WTC11 (cell line): ENCODE measurements at regions not wholly inside any gene's neighbourhood (a gene's known extent, or its start where the extent isn't known, plus 50 kb on each side); places are given as distances from the start of the nearest gene placed in this dataset.

ENCODE experiments used
- ATAC-seq: fragments of 200-7000 bp; cut with Tn5 transposase; 2 replicates; pipeline ENCODE4 v1.10.0; 2021; ENCODE audit warnings: mild to moderate bottlenecking, moderate library complexity
- CTCF ChIA-PET: fragments of 300-600 bp; sonication (Branson Sonifier 250); formaldehyde crosslinking; loops from one replicate; lab custom pipeline; 2021; ENCODE audit warnings: antibody characterized with exemption; lab: Charles Lee
- POLR2A ChIA-PET: fragments of 350-600 bp; sonication (Branson Sonifier 250); formaldehyde crosslinking; loops from one replicate; lab custom pipeline; 2021; ENCODE audit warnings: antibody characterized with exemption; lab: Charles Lee
- DNase-seq: peaks from one replicate; pipeline ENCODE4 v3.0.0; 2021; ENCODE audit warnings: low spot score
- H3K27ac Mint-ChIP-seq: 2 replicates; pipeline ENCODE4 v1.8.0; 2021; ENCODE audit warnings: mixed read lengths
- H3K27me3 Mint-ChIP-seq: 2 replicates; pipeline ENCODE4 v1.8.0; 2021; ENCODE audit warnings: low read depth, mild to moderate bottlenecking, moderate library complexity, mixed read lengths
- H3K36me3 Mint-ChIP-seq: 2 replicates; pipeline ENCODE4 v1.8.0; 2021; ENCODE audit warnings: mixed read lengths
- H3K4me1 Mint-ChIP-seq: 2 replicates; pipeline ENCODE4 v1.8.0; 2022; ENCODE audit warnings: mixed read lengths
- H3K4me3 Mint-ChIP-seq: 2 replicates; pipeline ENCODE4 v1.8.0; 2021; ENCODE audit warnings: mild to moderate bottlenecking, moderate library complexity, mixed read lengths
- H3K9me3 Mint-ChIP-seq: 2 replicates; pipeline ENCODE4 v1.8.0; 2021; ENCODE audit warnings: mixed read lengths
- ATF1 ChIP-seq: sonication (generic); formaldehyde crosslinking; IDR thresholded peaks from 2 replicates; pipeline ENCODE4 v1.8.1; 2023; ENCODE audit warnings: mild to moderate bottlenecking, moderate library complexity, missing genetic modification reagents
- CREM ChIP-seq: sonication (generic); formaldehyde crosslinking; IDR thresholded peaks from 2 replicates; pipeline ENCODE4 v1.8.1; 2022; ENCODE audit warnings: mild to moderate bottlenecking, missing genetic modification reagents, moderate library complexity
- E2F1 ChIP-seq: sonication (generic); formaldehyde crosslinking; IDR thresholded peaks from 2 replicates; pipeline ENCODE4 v1.8.0; 2022; ENCODE audit warnings: mild to moderate bottlenecking, missing genetic modification reagents
- ELF4 ChIP-seq: sonication (generic); formaldehyde crosslinking; IDR thresholded peaks from 2 replicates; pipeline ENCODE4 v1.8.1; 2022; ENCODE audit warnings: low read depth, mild to moderate bottlenecking, moderate library complexity, missing genetic modification reagents
- FOXK1 ChIP-seq: sonication (generic); formaldehyde crosslinking; IDR thresholded peaks from 2 replicates; pipeline ENCODE4 v1.8.0; 2022; ENCODE audit warnings: mild to moderate bottlenecking, moderate library complexity, missing genetic modification reagents
- GABPB1 ChIP-seq: sonication (generic); formaldehyde crosslinking; IDR thresholded peaks from 2 replicates; pipeline ENCODE4 v1.8.1; 2023; ENCODE audit warnings: mild to moderate bottlenecking, missing genetic modification reagents
- IRF1 ChIP-seq: sonication (generic); formaldehyde crosslinking; IDR thresholded peaks from 2 replicates; pipeline ENCODE4 v1.8.0; 2023; ENCODE audit warnings: missing genetic modification reagents
- NR1H2 ChIP-seq: sonication (generic); formaldehyde crosslinking; IDR thresholded peaks from 2 replicates; pipeline ENCODE4 v1.9.0; 2021; ENCODE audit warnings: mild to moderate bottlenecking, moderate library complexity, missing genetic modification reagents
- PREB ChIP-seq: sonication (generic); formaldehyde crosslinking; IDR thresholded peaks from 2 replicates; pipeline ENCODE4 v1.8.1; 2022; ENCODE audit warnings: mild to moderate bottlenecking, missing genetic modification reagents, moderate library complexity, borderline replicate concordance
- ZNF219 ChIP-seq: sonication (generic); formaldehyde crosslinking; IDR thresholded peaks from 2 replicates; pipeline ENCODE4 v1.8.0; 2023; ENCODE audit warnings: missing genetic modification reagents, mild to moderate bottlenecking, borderline replicate concordance
- ZNF281 ChIP-seq: sonication (generic); formaldehyde crosslinking; IDR thresholded peaks from 2 replicates; pipeline ENCODE4 v1.8.0; 2023; ENCODE audit warnings: mild to moderate bottlenecking, missing genetic modification reagents
- ZNF396 ChIP-seq: fragments of 250-450 bp; sonication (Bioruptor Pico); IDR thresholded peaks from 2 replicates; pipeline ENCODE4 v1.8.0; 2021; ENCODE audit warnings: mild to moderate bottlenecking, moderate library complexity, borderline replicate concordance
- ZNF423 ChIP-seq: fragments of 250-450 bp; sonication (Bioruptor Pico); IDR thresholded peaks from 2 replicates; pipeline ENCODE4 v2.1.2; 2022; ENCODE audit warnings: mild to moderate bottlenecking, moderate library complexity
- ZNF532 ChIP-seq: fragments of 250-450 bp; sonication (Bioruptor Pico); IDR thresholded peaks from 2 replicates; pipeline ENCODE4 v1.9.0; 2021; ENCODE audit warnings: mild to moderate bottlenecking, borderline replicate concordance
- TF ChIP-seq, protein P1 (sequence below): sonication (generic); formaldehyde crosslinking; IDR thresholded peaks from 2 replicates; pipeline ENCODE4 v1.8.0; 2022; ENCODE audit warnings: mild to moderate bottlenecking, missing genetic modification reagents
- TF ChIP-seq, protein P2 (sequence below): fragments of 250-450 bp; sonication (Bioruptor Pico); IDR thresholded peaks from 2 replicates; pipeline ENCODE4 v1.8.0; 2021; ENCODE audit warnings: mild to moderate bottlenecking
- TF ChIP-seq, protein P3 (sequence below): sonication (generic); formaldehyde crosslinking; IDR thresholded peaks from 2 replicates; pipeline ENCODE4 v1.8.1; 2023; ENCODE audit warnings: mild to moderate bottlenecking, missing genetic modification reagents, borderline replicate concordance

DNA sequence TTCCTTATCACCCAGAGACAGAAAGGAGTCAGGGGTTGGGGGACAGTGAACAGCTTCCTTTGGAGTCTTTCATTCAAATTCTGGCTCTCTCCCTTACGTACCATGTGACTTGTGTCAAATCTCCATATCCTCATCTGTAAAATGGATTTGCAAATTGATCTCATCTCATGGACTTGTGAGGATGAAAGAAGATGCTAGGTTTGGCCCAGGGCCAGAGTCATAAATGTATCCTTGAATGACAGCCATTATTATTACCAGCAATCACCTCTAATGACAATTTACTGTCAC, 67.8 kb upstream of the POLG start:
- CTCF ChIA-PET = interaction anchor here (0.8 kb wide), 1 partner anchor 89 kb away, joined by 3 read pairs; no protein-coding TSS in a partner anchor
- Mint-ChIP-seq H3K9me3 (no peaks in the 10 kb centered on the region), H3K4me1 (peaks cover 30% of the 10 kb centered on the region), H3K4me3 (no peak overlapping the region), H3K36me3 (no peaks in the 10 kb centered on the region), H3K27ac (no peak overlapping the region), H3K27me3 (peaks cover 99% of the 10 kb centered on the region)
- ATAC-seq = no peak
- POLR2A ChIA-PET = no interaction called here
- TF ChIP-seq ELF4 = no peak
- no peak for TF ChIP-seq IRF1
- no peak for TF ChIP-seq CREM (CRISPR knock-in tag)
- TF ChIP-seq ATF1 (CRISPR knock-in tag) = no peak
- no peak for TF ChIP-seq ZNF532 (CRISPR knock-in tag)
- DNase-seq = no peak

DNA sequence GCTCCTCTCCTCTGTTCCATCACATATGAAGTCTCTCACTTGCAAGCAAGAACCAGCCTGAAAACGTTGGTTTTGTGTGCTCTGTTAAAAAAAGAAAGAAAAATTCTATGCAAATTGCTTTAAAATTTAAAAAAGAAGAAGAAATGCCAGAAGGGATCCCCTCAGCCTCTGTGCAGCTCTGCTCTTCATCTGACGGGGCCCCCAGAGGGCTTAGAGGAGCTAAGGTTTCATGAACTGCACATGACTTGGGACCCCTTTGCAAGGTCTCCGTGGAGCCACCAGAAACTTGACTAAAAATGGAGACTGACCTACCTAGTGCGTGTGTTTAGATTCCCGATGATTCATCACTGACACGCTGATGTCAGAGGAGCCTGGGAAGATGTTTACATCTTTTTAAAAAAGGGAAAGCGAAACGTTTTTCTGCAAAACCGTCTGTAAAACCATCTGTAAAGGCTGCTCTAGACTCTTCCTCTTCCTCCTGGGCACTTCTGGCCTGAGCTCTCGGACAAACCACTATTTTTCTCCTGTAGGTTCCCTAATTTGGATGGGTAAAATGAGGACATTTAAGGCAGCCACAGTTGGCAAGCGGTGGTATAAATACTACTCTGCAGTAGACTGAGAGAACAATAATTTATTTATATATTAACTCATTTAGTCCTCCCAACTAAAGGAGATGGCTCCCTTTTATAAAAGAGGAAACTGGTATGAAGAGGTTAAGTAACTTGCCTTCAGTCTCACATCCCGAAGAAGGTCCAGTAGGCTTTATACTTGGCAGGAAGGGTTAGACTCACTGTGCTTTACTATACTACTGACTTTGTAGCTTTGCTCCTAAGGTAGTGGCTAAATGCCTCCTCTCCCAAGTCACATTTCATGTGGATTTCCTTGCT, 67.2 kb upstream of the POLG start:
- Mint-ChIP-seq H3K27ac (no peak overlapping the region), H3K4me3 (no peak overlapping the region), H3K9me3 (no peaks in the 10 kb centered on the region), H3K4me1 (peaks cover 33% of the 10 kb centered on the region), H3K27me3 (peaks cover 99% of the 10 kb centered on the region), H3K36me3 (no peaks in the 10 kb centered on the region)
- DNase-seq (no peak), ATAC-seq (no peak)
- ChIA-PET POLR2A (no interaction called here), CTCF (interaction anchor here (0.8 to 1.3 kb wide), 2 partner anchors 15 to 90 kb away, joined by 3 to 4 read pairs; no protein-coding TSS in a partner anchor)
- no peak for TF ChIP-seq PREB (CRISPR knock-in tag)
- no peak for TF ChIP-seq ZNF423 (CRISPR knock-in tag)
- TF ChIP-seq, protein P1, sequence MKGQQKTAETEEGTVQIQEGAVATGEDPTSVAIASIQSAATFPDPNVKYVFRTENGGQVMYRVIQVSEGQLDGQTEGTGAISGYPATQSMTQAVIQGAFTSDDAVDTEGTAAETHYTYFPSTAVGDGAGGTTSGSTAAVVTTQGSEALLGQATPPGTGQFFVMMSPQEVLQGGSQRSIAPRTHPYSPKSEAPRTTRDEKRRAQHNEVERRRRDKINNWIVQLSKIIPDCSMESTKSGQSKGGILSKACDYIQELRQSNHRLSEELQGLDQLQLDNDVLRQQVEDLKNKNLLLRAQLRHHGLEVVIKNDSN (CRISPR knock-in tag) = no peak
- TF ChIP-seq, protein P2, sequence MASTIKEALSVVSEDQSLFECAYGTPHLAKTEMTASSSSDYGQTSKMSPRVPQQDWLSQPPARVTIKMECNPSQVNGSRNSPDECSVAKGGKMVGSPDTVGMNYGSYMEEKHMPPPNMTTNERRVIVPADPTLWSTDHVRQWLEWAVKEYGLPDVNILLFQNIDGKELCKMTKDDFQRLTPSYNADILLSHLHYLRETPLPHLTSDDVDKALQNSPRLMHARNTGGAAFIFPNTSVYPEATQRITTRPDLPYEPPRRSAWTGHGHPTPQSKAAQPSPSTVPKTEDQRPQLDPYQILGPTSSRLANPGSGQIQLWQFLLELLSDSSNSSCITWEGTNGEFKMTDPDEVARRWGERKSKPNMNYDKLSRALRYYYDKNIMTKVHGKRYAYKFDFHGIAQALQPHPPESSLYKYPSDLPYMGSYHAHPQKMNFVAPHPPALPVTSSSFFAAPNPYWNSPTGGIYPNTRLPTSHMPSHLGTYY (CRISPR knock-in tag) = no peak
- TF ChIP-seq, protein P3, sequence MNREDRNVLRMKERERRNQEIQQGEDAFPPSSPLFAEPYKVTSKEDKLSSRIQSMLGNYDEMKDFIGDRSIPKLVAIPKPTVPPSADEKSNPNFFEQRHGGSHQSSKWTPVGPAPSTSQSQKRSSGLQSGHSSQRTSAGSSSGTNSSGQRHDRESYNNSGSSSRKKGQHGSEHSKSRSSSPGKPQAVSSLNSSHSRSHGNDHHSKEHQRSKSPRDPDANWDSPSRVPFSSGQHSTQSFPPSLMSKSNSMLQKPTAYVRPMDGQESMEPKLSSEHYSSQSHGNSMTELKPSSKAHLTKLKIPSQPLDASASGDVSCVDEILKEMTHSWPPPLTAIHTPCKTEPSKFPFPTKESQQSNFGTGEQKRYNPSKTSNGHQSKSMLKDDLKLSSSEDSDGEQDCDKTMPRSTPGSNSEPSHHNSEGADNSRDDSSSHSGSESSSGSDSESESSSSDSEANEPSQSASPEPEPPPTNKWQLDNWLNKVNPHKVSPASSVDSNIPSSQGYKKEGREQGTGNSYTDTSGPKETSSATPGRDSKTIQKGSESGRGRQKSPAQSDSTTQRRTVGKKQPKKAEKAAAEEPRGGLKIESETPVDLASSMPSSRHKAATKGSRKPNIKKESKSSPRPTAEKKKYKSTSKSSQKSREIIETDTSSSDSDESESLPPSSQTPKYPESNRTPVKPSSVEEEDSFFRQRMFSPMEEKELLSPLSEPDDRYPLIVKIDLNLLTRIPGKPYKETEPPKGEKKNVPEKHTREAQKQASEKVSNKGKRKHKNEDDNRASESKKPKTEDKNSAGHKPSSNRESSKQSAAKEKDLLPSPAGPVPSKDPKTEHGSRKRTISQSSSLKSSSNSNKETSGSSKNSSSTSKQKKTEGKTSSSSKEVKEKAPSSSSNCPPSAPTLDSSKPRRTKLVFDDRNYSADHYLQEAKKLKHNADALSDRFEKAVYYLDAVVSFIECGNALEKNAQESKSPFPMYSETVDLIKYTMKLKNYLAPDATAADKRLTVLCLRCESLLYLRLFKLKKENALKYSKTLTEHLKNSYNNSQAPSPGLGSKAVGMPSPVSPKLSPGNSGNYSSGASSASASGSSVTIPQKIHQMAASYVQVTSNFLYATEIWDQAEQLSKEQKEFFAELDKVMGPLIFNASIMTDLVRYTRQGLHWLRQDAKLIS = no peak
- TF ChIP-seq GABPB1 = no peak
- no peak for TF ChIP-seq ZNF219
- no peak for TF ChIP-seq ZNF396 (CRISPR knock-in tag)
- TF ChIP-seq E2F1 (CRISPR knock-in tag) = no peak
- TF ChIP-seq NR1H2 (CRISPR knock-in tag) = no peak
- no peak for TF ChIP-seq ZNF281 (CRISPR knock-in tag)
- no peak for TF ChIP-seq FOXK1
